ENCODE measurements at regions not wholly inside any gene's neighbourhood (a gene's known extent, or its start where the extent isn't known, plus 50 kb on each side); places are given as distances from the start of the nearest gene placed in this dataset.

DNA sequence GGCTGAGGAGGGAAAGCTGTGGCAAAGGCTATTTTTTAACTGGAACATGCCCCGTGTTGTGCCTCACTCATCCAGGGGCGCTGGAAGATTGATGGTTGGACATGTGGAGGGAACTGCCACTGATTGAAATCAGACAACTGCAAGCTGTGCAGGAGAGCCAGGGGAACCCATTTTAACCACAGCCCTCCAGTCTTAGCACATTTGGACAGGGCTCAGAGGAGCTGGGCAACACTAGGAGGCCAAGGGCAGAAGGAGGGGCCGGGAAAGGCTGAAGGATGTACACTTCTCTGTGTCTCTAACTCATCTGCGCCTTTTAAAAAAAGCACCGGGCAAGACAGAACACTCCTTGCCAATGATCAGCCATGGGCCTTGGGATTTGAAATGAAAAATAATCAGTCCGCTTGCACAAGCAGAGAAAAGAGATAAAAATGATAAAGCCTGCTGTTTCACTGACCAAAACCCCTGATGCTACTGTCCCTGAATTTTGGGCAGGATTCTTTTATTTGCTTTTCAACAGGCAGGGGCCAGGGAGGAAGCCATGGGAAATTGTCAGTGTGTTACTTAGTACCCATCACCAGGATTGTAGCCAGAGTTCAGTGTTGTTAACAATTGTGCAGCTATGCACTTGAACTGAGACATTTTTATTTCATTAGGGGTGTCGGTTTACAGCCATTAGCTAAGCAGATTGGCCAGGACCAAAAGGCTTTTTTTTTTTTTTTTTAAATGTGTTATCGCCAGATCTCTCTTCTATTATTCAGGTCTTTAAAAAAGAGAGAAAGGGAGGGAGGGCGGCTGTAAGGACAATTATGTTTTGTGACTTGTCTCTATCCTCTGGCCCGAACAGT, 109.3 kb upstream of the EYA4 start:
- no peak overlapping the region for H2BK20ac ChIP-seq (ENCODE audit: low read length)
- no peaks in the 10 kb centered on the region for H3K9me3 ChIP-seq (ENCODE audit: insufficient read depth in 2 of 2, low read depth in 1 of 2, low read length in 1 of 2)
- no peaks in the 10 kb centered on the region for H3K27me3 ChIP-seq (replicated peaks in 1 of 4; ENCODE audit: control insufficient read depth in 3 of 4, extremely low read depth in 1 of 4, insufficient read depth in 3 of 4, low read length in 3 of 4)
- H3K4ac ChIP-seq (replicated peaks; ENCODE audit: insufficient read length, low read depth, low read length) = no peak overlapping the region
- no peak overlapping the region for H2BK5ac ChIP-seq (ENCODE audit: low read depth, low read length)
- H3K56ac ChIP-seq (replicated peaks; ENCODE audit: insufficient read length, low read depth, low read length) = no peak overlapping the region
- H2BK120ac ChIP-seq (replicated peaks; ENCODE audit: low read depth, low read length) = no peak overlapping the region
- H3K23me2 ChIP-seq (ENCODE audit: low read depth, low read length) = no peaks in the 10 kb centered on the region; the same call in 1 of the 2 replicates
- no peaks in the 10 kb centered on the region for H3K79me2 ChIP-seq (ENCODE audit: control insufficient read depth in 1 of 2, insufficient read depth in 2 of 2, low read length in 2 of 2)
- no peak overlapping the region for H3K27ac ChIP-seq (ENCODE audit: low read depth, low read length)
- no peak overlapping the region for H3K23ac ChIP-seq (ENCODE audit: insufficient read length)
- no peak overlapping the region for H2BK12ac ChIP-seq (ENCODE audit: low read depth, low read length)
- H4K8ac ChIP-seq (ENCODE audit: extremely low read depth, insufficient read depth, low read length) = no peak overlapping the region
- H3K79me1 ChIP-seq (ENCODE audit: low read depth, low read length) = no peaks in the 10 kb centered on the region
- no peak overlapping the region for H3K4me3 ChIP-seq (ENCODE audit: extremely low read depth in 1 of 4, insufficient read depth in 2 of 4, low read depth in 3 of 4, low read length in 4 of 4)
- no peaks in the 10 kb centered on the region for H3K36me3 ChIP-seq (ENCODE audit: control insufficient read depth in 2 of 4, insufficient read depth in 4 of 4, low read length in 3 of 4)
- no peak overlapping the region for H4K91ac ChIP-seq (replicated peaks; ENCODE audit: insufficient read length, low read length)
- ChIA-PET CTCF (ENCODE audit: partially characterized antibody) (interaction anchor here (0.5 to 0.6 kb wide), 2 partner anchors 200 to 581 kb away, joined by 3 read pairs; no protein-coding TSS in a partner anchor), POLR2A (ENCODE audit: partially characterized antibody) (no interaction called here)
- DNase-seq (ENCODE audit: low read depth in 1 of 2, low spot score in 2 of 2) (no peak), FAIRE-seq (no peak)
- no peak overlapping the region for H2AFZ ChIP-seq (ENCODE audit: low read length)
- no peak overlapping the region for H3K18ac ChIP-seq (ENCODE audit: extremely low read depth, low read length)
- no peaks in the 10 kb centered on the region for H3K4me1 ChIP-seq (replicated peaks in 1 of 4; ENCODE audit: control insufficient read depth in 3 of 4, insufficient read depth in 4 of 4, low read length in 3 of 4)
- peaks cover 0 to 1% of the 10 kb centered on the region in 2 experiments for H4K20me1 ChIP-seq (replicated peaks in 1 of 2; ENCODE audit: control insufficient read depth in 1 of 2, insufficient read depth in 2 of 2, low read length in 2 of 2)
- H3K14ac ChIP-seq (ENCODE audit: insufficient read length) = no peak overlapping the region
- WGBS, 2 experiments (ENCODE audit: extremely low coverage in 1 of 2, insufficient coverage in 1 of 2, insufficient read length in 1 of 2, insufficient replicate concordance in 2 of 2, low coverage in 1 of 2, low lambda C conversion rate in 2 of 2, missing lambda C conversion rate in 1 of 2) = 87% methylated on average over 10 of the region's 10 CpGs; no CpG with 5 or more reads in 1 of the 2 experiments
- no peak overlapping the region for H3K4me2 ChIP-seq (ENCODE audit: insufficient read depth in 1 of 2, low read depth in 2 of 2, low read length in 2 of 2)
- H2BK15ac ChIP-seq (ENCODE audit: low read length) = no peak overlapping the region
- H3K9ac ChIP-seq (replicated peaks in 1 of 4; ENCODE audit: extremely low read depth in 1 of 4, low read depth in 3 of 4, low read length in 3 of 4) = no peak overlapping the region
- H2AK5ac ChIP-seq (ENCODE audit: low read depth, low read length) = no peak overlapping the region
- H4K5ac ChIP-seq (ENCODE audit: insufficient read length, low read depth, low read length) = no peak overlapping the region
- TF ChIP-seq CTBP2 (IDR thresholded peaks at IDR 0.05; ENCODE audit: borderline replicate concordance, insufficient read depth, insufficient read length, low read length) (no peak), YY1 (IDR thresholded peaks at IDR 0.05; ENCODE audit: low read depth, low read length) (no peak), EP300 (IDR thresholded peaks at IDR 0.05; ENCODE audit: borderline replicate concordance in 1 of 2, low read depth in 2 of 2, low read length in 2 of 2) (no peak)

All from H1 (cell line).